ENCODE measurements at regions not wholly inside any gene's neighbourhood (a gene's known extent, or its start where the extent isn't known, plus 50 kb on each side); places are given as distances from the start of the nearest gene placed in this dataset.

- TF ChIP-seq TEAD4 (IDR thresholded peaks at IDR 0.05) (no peak), CEBPB (IDR thresholded peaks at IDR 0.05) (no peak), YY1 (IDR thresholded peaks at IDR 0.05; ENCODE audit: low read depth) (no peak), EP300 (IDR thresholded peaks at IDR 0.05; ENCODE audit: borderline replicate concordance) (no peak), CREB1 (IDR thresholded peaks at IDR 0.05; ENCODE audit: low read depth) (no peak), REST (IDR thresholded peaks at IDR 0.05; ENCODE audit: low read depth) (no peak), EGR1 (IDR thresholded peaks at IDR 0.05) (no peak), MAX (IDR thresholded peaks at IDR 0.05) (no peak), FOXM1 (IDR thresholded peaks at IDR 0.05; ENCODE audit: borderline replicate concordance, low read depth) (no peak), RAD21 (IDR thresholded peaks at IDR 0.05; ENCODE audit: low read depth) (no peak), TAF1 (IDR thresholded peaks at IDR 0.05; ENCODE audit: low read depth) (no peak), ZBTB7A (IDR thresholded peaks at IDR 0.05; ENCODE audit: low read depth) (no peak), NFIC (IDR thresholded peaks at IDR 0.05) (no peak)
Measured at GRCh38 chr18:10261344-10262276, 192.8 kb upstream of the APCDD1 start.

Measured in Ishikawa (cell line).